H9 (cell line): ENCODE measurements at regions not wholly inside any gene's neighbourhood (a gene's known extent, or its start where the extent isn't known, plus 50 kb on each side); places are given as distances from the start of the nearest gene placed in this dataset.

Experiments
- DNase-seq: peaks from one replicate; pipeline ENCODE4 v3.0.0-alpha.2; 2017
- H2AFZ ChIP-seq: one replicate; pipeline ENCODE4 v1.6.1; 2013; ENCODE audit warnings: mild to moderate bottlenecking, low read length, control low read depth, moderate library complexity
- H2AK5ac ChIP-seq: 2 replicates; pipeline ENCODE4 v1.6.1; 2013; ENCODE audit warnings: low read length, control low read depth, mixed read lengths; ENCODE audit not compliant: insufficient read length
- H2BK120ac ChIP-seq: one replicate; pipeline ENCODE4 v1.6.1; 2013; ENCODE audit warnings: low read depth, mild to moderate bottlenecking, low read length, control low read depth, inconsistent platforms; ENCODE audit not compliant: poor library complexity, severe bottlenecking
- H2BK12ac ChIP-seq: 2 replicates; pipeline ENCODE4 v1.6.1; 2013; ENCODE audit warnings: low read length, control low read depth, mixed read lengths, low read depth; ENCODE audit not compliant: insufficient read length
- H2BK15ac ChIP-seq: 2 replicates; pipeline ENCODE4 v1.6.1; 2013; ENCODE audit warnings: low read depth, low read length, control low read depth
- H2BK20ac ChIP-seq: one replicate; pipeline ENCODE4 v1.6.1; 2013; ENCODE audit warnings: low read depth, mild to moderate bottlenecking, low read length, control low read depth, inconsistent platforms; ENCODE audit not compliant: poor library complexity, severe bottlenecking
- H2BK5ac ChIP-seq: 2 replicates; pipeline ENCODE4 v1.6.1; 2013; ENCODE audit warnings: low read length, control low read depth, mixed read lengths; ENCODE audit not compliant: insufficient read length
- H3K14ac ChIP-seq: 2 replicates; pipeline ENCODE4 v1.6.1; 2013; ENCODE audit warnings: low read length, control low read depth; ENCODE audit not compliant: insufficient read depth
- H3K18ac ChIP-seq: 2 replicates; pipeline ENCODE4 v1.6.1; 2013; ENCODE audit warnings: low read depth, mild to moderate bottlenecking, mixed read lengths, low read length, control low read depth; ENCODE audit not compliant: insufficient read length
- H3K23ac ChIP-seq: 2 replicates; pipeline ENCODE4 v1.6.1; 2013; ENCODE audit warnings: low read length, control low read depth, mixed read lengths, low read depth; ENCODE audit not compliant: insufficient read length
- H3K23me2 ChIP-seq: 2 replicates; pipeline ENCODE4 v1.6.1; 2013; ENCODE audit warnings: low read depth, mild to moderate bottlenecking, mixed read lengths, low read length, control low read depth; ENCODE audit not compliant: insufficient read length, poor library complexity, severe bottlenecking
- H3K27ac ChIP-seq: 2 replicates; pipeline ENCODE4 v1.5.1; 2013; ENCODE audit warnings: low read length, control low read depth, mixed read lengths, low read depth; ENCODE audit not compliant: insufficient read length
- H3K27me3 ChIP-seq: 2 replicates; pipeline ENCODE4 v1.6.1; 2013; ENCODE audit warnings: low read length, control low read depth, inconsistent platforms; ENCODE audit not compliant: insufficient read depth
- H3K4ac ChIP-seq: 2 replicates; pipeline ENCODE4 v1.6.1; 2013; ENCODE audit warnings: low read depth, mild to moderate bottlenecking, control low read depth, inconsistent platforms, low read length, moderate library complexity
- H3K4me1 ChIP-seq: 2 replicates; pipeline ENCODE4 v1.6.1; 2013; ENCODE audit warnings: low read length, control low read depth, inconsistent platforms; ENCODE audit not compliant: insufficient read depth
- H3K4me2 ChIP-seq: 2 replicates; pipeline ENCODE4 v1.6.1; 2013; ENCODE audit warnings: low read length, control low read depth, mixed read lengths; ENCODE audit not compliant: insufficient read length, insufficient read depth
- H3K56ac ChIP-seq: 2 replicates; pipeline ENCODE4 v1.6.1; 2013; ENCODE audit warnings: low read depth, mild to moderate bottlenecking, mixed read lengths, low read length, control low read depth; ENCODE audit not compliant: insufficient read length
- H3K79me1 ChIP-seq: 2 replicates; pipeline ENCODE4 v1.6.1; 2013; ENCODE audit warnings: low read depth, mild to moderate bottlenecking, moderate library complexity, low read length, control low read depth, inconsistent platforms; ENCODE audit not compliant: insufficient read depth, poor library complexity, severe bottlenecking
- H3K79me2 ChIP-seq: 2 replicates; pipeline ENCODE4 v1.6.1; 2013; ENCODE audit warnings: low read length, control low read depth, inconsistent platforms; ENCODE audit not compliant: insufficient read depth
- H3K9ac ChIP-seq: 2 replicates; pipeline ENCODE4 v1.6.1; 2013; ENCODE audit warnings: low read length, control low read depth, mixed read lengths; ENCODE audit not compliant: insufficient read length; ENCODE audit errors: extremely low read depth
- H3K9me3 ChIP-seq: one replicate; pipeline ENCODE4 v1.6.1; 2013; ENCODE audit warnings: low read depth, low read length, inconsistent platforms; ENCODE audit not compliant: control insufficient read depth
- H3T11ph ChIP-seq: one replicate; pipeline ENCODE4 v1.6.1; 2013; ENCODE audit warnings: mild to moderate bottlenecking, low read length, control low read depth, inconsistent platforms
- H4K20me1 ChIP-seq: one replicate; pipeline ENCODE4 v1.6.1; 2013; ENCODE audit not compliant: control insufficient read depth, insufficient read length, insufficient read depth
- H4K5ac ChIP-seq: 2 replicates; pipeline ENCODE4 v1.6.1; 2013; ENCODE audit warnings: low read depth, mild to moderate bottlenecking, mixed read lengths, low read length, control low read depth; ENCODE audit not compliant: insufficient read length
- H4K8ac ChIP-seq: replicated peaks from 2 replicates; pipeline ENCODE4 v1.6.1; 2013; ENCODE audit warnings: low read length, control low read depth, mixed read lengths, low read depth; ENCODE audit not compliant: insufficient read length
- H4K91ac ChIP-seq: 2 replicates; pipeline ENCODE4 v1.6.1; 2013; ENCODE audit warnings: low read depth, mild to moderate bottlenecking, moderate library complexity, mixed read lengths, low read length, control low read depth; ENCODE audit not compliant: insufficient read length
- H3K27ac Mint-ChIP-seq, 3 experiments: 2 replicates in 2 of 3; 3 replicates in 1 of 3; pipeline ENCODE4 v1.8.0; 2020 to 2021; ENCODE audit warnings: mixed read lengths in 3 of 3, mild to moderate bottlenecking in 1 of 3, moderate library complexity in 1 of 3
- H3K27me3 Mint-ChIP-seq: 2 replicates; pipeline ENCODE4 v1.8.0; 2021; ENCODE audit warnings: low read depth, mild to moderate bottlenecking, moderate library complexity, mixed read lengths
- H3K36me3 Mint-ChIP-seq, 3 experiments: 2 replicates in 2 of 3; 3 replicates in 1 of 3; pipeline ENCODE4 v1.8.0; 2020 to 2021; ENCODE audit warnings: low read depth in 3 of 3, mixed read lengths in 3 of 3; ENCODE audit not compliant: insufficient read depth in 1 of 3
- H3K4me1 Mint-ChIP-seq, 2 experiments: 2 replicates each; pipeline ENCODE4 v1.8.0; 2020; ENCODE audit warnings: mixed read lengths in 2 of 2
- H3K4me3 Mint-ChIP-seq, 2 experiments: 2 replicates in 1 of 2; 3 replicates in 1 of 2; pipeline ENCODE4 v1.8.0; 2020 to 2021; ENCODE audit warnings: mild to moderate bottlenecking in 2 of 2, mixed read lengths in 2 of 2, moderate library complexity in 1 of 2
- H3K9me3 Mint-ChIP-seq, 2 experiments: 2 replicates in 1 of 2; 3 replicates in 1 of 2; pipeline ENCODE4 v1.8.0; 2020; ENCODE audit warnings: mild to moderate bottlenecking in 2 of 2, mixed read lengths in 2 of 2, moderate library complexity in 1 of 2
- CTCF ChIP-seq: fragments of 200-600 bp; sonication (generic); conservative IDR thresholded peaks from 3 replicates; pipeline ENCODE4 v1.8.0; 2021; ENCODE audit warnings: antibody characterized with exemption, mild to moderate bottlenecking
- WGBS: extraction: QIAGEN DNeasy Blood & Tissue Kit; methylation state at CpG from one replicate; pipeline ENCODE4 v1.1.7; 2013; ENCODE audit warnings: missing lambda C conversion rate, low lambda C conversion rate, mixed read lengths; ENCODE audit not compliant: insufficient read length; ENCODE audit errors: extremely low coverage; 5-methylcytosine and 5-hydroxymethylcytosine counted together

GRCh38 chr5:74239261-74239660 is 401.3 kb downstream of the ENC1 start:
- Mint-ChIP-seq H3K27me3 (no peaks in the 10 kb centered on the region; the same call in none of the 2 replicates), H3K9me3 (no peaks in the 10 kb centered on the region; a peak in 1 of 5 replicates), H3K4me3 (no peak overlapping the region), H3K27ac (no peak overlapping the region), H3K4me1 (peaks cover 1 to 3% of the 10 kb centered on the region in 2 experiments; a peak in 3 of 4 replicates), H3K36me3 (no peaks in the 10 kb centered on the region)
- no CpG with 5 or more reads among the region's 2 CpGs for WGBS
- no peak overlapping the region for H3K23ac ChIP-seq
- peak overlapping the region; percentile 33 for H4K5ac ChIP-seq
- H3K79me1 ChIP-seq, result no peaks in the 10 kb centered on the region
- H2AK5ac ChIP-seq, result no peak overlapping the region
- H3K18ac ChIP-seq, result no peak overlapping the region
- H2BK20ac ChIP-seq, result no peak overlapping the region
- H3K56ac ChIP-seq, result no peak overlapping the region
- H3K4me1 ChIP-seq, result no peaks in the 10 kb centered on the region; the same call in 1 of the 2 replicates
- H2BK12ac ChIP-seq, result no peak overlapping the region
- H4K91ac ChIP-seq, result no peak overlapping the region
- no peak overlapping the region for H3K14ac ChIP-seq
- TF ChIP-seq CTCF, result no peak
- H3T11ph ChIP-seq, result no peak overlapping the region
- H3K9ac ChIP-seq, result no peak overlapping the region
- no peak overlapping the region for H3K27ac ChIP-seq
- H4K8ac ChIP-seq, result no peak overlapping the region
- no peaks in the 10 kb centered on the region for H3K9me3 ChIP-seq
- no peak overlapping the region for H3K4ac ChIP-seq
- no peak overlapping the region for H2BK120ac ChIP-seq
- H3K79me2 ChIP-seq, result no peaks in the 10 kb centered on the region
- H4K20me1 ChIP-seq, result no peaks in the 10 kb centered on the region
- no peak overlapping the region for H3K4me2 ChIP-seq
- H2BK5ac ChIP-seq, result no peak overlapping the region
- no peak for DNase-seq
- no peaks in the 10 kb centered on the region for H3K23me2 ChIP-seq
- H3K27me3 ChIP-seq, result no peaks in the 10 kb centered on the region
- H2AFZ ChIP-seq, result no peak overlapping the region
- no peak overlapping the region for H2BK15ac ChIP-seq
